KOPT-K1 (cell line): ENCODE measurements at regions not wholly inside any gene's neighbourhood (a gene's known extent, or its start where the extent isn't known, plus 50 kb on each side); places are given as distances from the start of the nearest gene placed in this dataset.

Experiments used
- H3K27ac ChIP-seq: fragments of 200-600 bp; sonication (generic); 2 replicates; pipeline ENCODE4 v1.5.1; 2016; ENCODE audit warnings: antibody characterized with exemption, mild to moderate bottlenecking, low read depth, low read length; ENCODE audit not compliant: poor library complexity, severe bottlenecking
- H3K36me3 ChIP-seq: fragments of 200-600 bp; sonication (generic); 2 replicates; pipeline ENCODE4 v1.5.1; 2017; ENCODE audit warnings: antibody characterized with exemption, mild to moderate bottlenecking, low read length, moderate library complexity; ENCODE audit not compliant: insufficient read depth
- H3K9me3 ChIP-seq: fragments of 200-600 bp; sonication (generic); 2 replicates; pipeline ENCODE4 v1.5.1; 2017; ENCODE audit warnings: antibody characterized with exemption, low read length, mild to moderate bottlenecking; ENCODE audit not compliant: insufficient read depth, poor library complexity, severe bottlenecking

- H3K9me3 ChIP-seq = peaks cover 7% of the 10 kb centered on the region
- H3K36me3 ChIP-seq = no peaks in the 10 kb centered on the region
- H3K27ac ChIP-seq = no peak overlapping the region
Observed at GRCh38 chr5:73337586-73338255, 110.9 kb downstream of the FOXD1 start.

GRCh38 chr5:73336366-73336765 is 112.2 kb downstream of the FOXD1 start:
- Histone ChIP-seq H3K36me3 (no peaks in the 10 kb centered on the region), H3K9me3 (peaks cover 11% of the 10 kb centered on the region), H3K27ac (no peak overlapping the region)

GRCh38 chr5:73333944-73334703 is 114.5 kb downstream of the FOXD1 start:
- H3K36me3 ChIP-seq = no peaks in the 10 kb centered on the region
- no peak overlapping the region for H3K27ac ChIP-seq
- peaks cover 24% of the 10 kb centered on the region for H3K9me3 ChIP-seq

GRCh38 chr5:73330613-73331012 is 118.0 kb downstream of the FOXD1 start:
- Histone ChIP-seq H3K27ac (no peak overlapping the region), H3K9me3 (peaks cover 18% of the 10 kb centered on the region), H3K36me3 (no peaks in the 10 kb centered on the region)

GRCh38 chr5:73328640-73329039 is 119.9 kb downstream of the FOXD1 start:
- H3K9me3 ChIP-seq = peaks cover 18% of the 10 kb centered on the region
- H3K27ac ChIP-seq = no peak overlapping the region
- H3K36me3 ChIP-seq = no peaks in the 10 kb centered on the region

- Histone ChIP-seq H3K27ac (no peak overlapping the region), H3K9me3 (peaks cover 18% of the 10 kb centered on the region), H3K36me3 (no peaks in the 10 kb centered on the region)
Observed at GRCh38 chr5:73327908-73328455, 120.6 kb downstream of the FOXD1 start.

- Histone ChIP-seq H3K9me3 (peaks cover 5% of the 10 kb centered on the region), H3K27ac (no peak overlapping the region)
Observed at GRCh38 chr5:73325546-73325945, 123.0 kb downstream of the FOXD1 start.

GRCh38 chr5:73323466-73323865 is 125.1 kb downstream of the FOXD1 start:
- H3K9me3 ChIP-seq = no peaks in the 10 kb centered on the region
- H3K36me3 ChIP-seq = no peaks in the 10 kb centered on the region
- H3K27ac ChIP-seq = no peak overlapping the region

More at GRCh38 chr5:73325546-73325945, 123.0 kb downstream of the FOXD1 start:
- H3K36me3 ChIP-seq = no peaks in the 10 kb centered on the region

- H3K27ac ChIP-seq = no peak overlapping the region
- H3K9me3 ChIP-seq = no peaks in the 10 kb centered on the region
- H3K36me3 ChIP-seq = no peaks in the 10 kb centered on the region
Observed at GRCh38 chr5:73322437-73323076, 126.0 kb downstream of the FOXD1 start.

- no peak overlapping the region for H3K27ac ChIP-seq
Observed at GRCh38 chr5:73321757-73322436, 126.7 kb downstream of the FOXD1 start.

GRCh38 chr5:73319036-73319435 is 129.5 kb downstream of the FOXD1 start:
- H3K36me3 ChIP-seq = no peaks in the 10 kb centered on the region
- H3K27ac ChIP-seq = no peak overlapping the region
- no peaks in the 10 kb centered on the region for H3K9me3 ChIP-seq

More at GRCh38 chr5:73321757-73322436, 126.7 kb downstream of the FOXD1 start:
- no peaks in the 10 kb centered on the region for H3K36me3 ChIP-seq
- H3K9me3 ChIP-seq = no peaks in the 10 kb centered on the region

- Histone ChIP-seq H3K9me3 (no peaks in the 10 kb centered on the region), H3K27ac (no peak overlapping the region), H3K36me3 (no peaks in the 10 kb centered on the region)
Observed at GRCh38 chr5:73318308-73318719, 130.3 kb downstream of the FOXD1 start.

- Histone ChIP-seq H3K36me3 (no peaks in the 10 kb centered on the region), H3K9me3 (no peaks in the 10 kb centered on the region), H3K27ac (no peak overlapping the region)
Observed at GRCh38 chr5:73317523-73317922, 131.1 kb downstream of the FOXD1 start.

GRCh38 chr5:73314395-73315257 is 134.0 kb downstream of the FOXD1 start:
- H3K36me3 ChIP-seq = no peaks in the 10 kb centered on the region
- no peaks in the 10 kb centered on the region for H3K9me3 ChIP-seq
- no peak overlapping the region for H3K27ac ChIP-seq
